H1 (cell line): ENCODE measurements at regions not wholly inside any gene's neighbourhood (a gene's known extent, or its start where the extent isn't known, plus 50 kb on each side); places are given as distances from the start of the nearest gene placed in this dataset.

ENCODE experiments used
- CTCF ChIA-PET: fragments of 300-600 bp; sonication (Branson Sonifier 250); formaldehyde crosslinking; loops from one replicate; lab custom pipeline; 2021; ENCODE audit not compliant: partially characterized antibody; lab: Charles Lee
- POLR2A ChIA-PET: fragments of 300-600 bp; sonication (Branson Sonifier 250); formaldehyde crosslinking; loops from one replicate; lab custom pipeline; 2021; ENCODE audit warnings: inconsistent platforms; ENCODE audit not compliant: partially characterized antibody; lab: Charles Lee
- DNase-seq, 2 experiments: peaks; one replicate each; pipeline versions ENCODE4 v3.0.0 to v3.0.0-alpha.2; 2010 to 2022; ENCODE audit warnings: low spot score in 2 of 2, low read depth in 1 of 2, mixed read lengths in 1 of 2
- FAIRE-seq: peaks from 2 replicates; lab custom pipeline; 2011; peaks lifted over from hg19 to GRCh38; lab: Jason Lieb, UNC
- H2AFZ ChIP-seq: 2 replicates; pipeline ENCODE4 v1.8.1; 2012; ENCODE audit warnings: low read length, inconsistent platforms
- H2AK5ac ChIP-seq: 2 replicates; pipeline ENCODE4 v1.6.1; 2013; ENCODE audit warnings: low read depth, low read length
- H2BK120ac ChIP-seq: replicated peaks from 2 replicates; pipeline ENCODE3; 2013; ENCODE audit warnings: low read depth, low read length, inconsistent platforms
- H2BK12ac ChIP-seq: 2 replicates; pipeline ENCODE4 v1.6.1; 2013; ENCODE audit warnings: low read depth, low read length
- H2BK15ac ChIP-seq: 2 replicates; pipeline ENCODE4 v1.6.1; 2013; ENCODE audit warnings: low read length
- H2BK20ac ChIP-seq: 2 replicates; pipeline ENCODE4 v1.6.1; 2013; ENCODE audit warnings: low read length
- H2BK5ac ChIP-seq: 2 replicates; pipeline ENCODE4 v1.6.1; 2013; ENCODE audit warnings: low read depth, low read length
- H3K14ac ChIP-seq: 2 replicates; pipeline ENCODE4 v1.6.1; 2013; ENCODE audit warnings: inconsistent platforms; ENCODE audit not compliant: insufficient read length
- H3K18ac ChIP-seq: 2 replicates; pipeline ENCODE4 v1.6.1; 2013; ENCODE audit warnings: low read length; ENCODE audit errors: extremely low read depth
- H3K23ac ChIP-seq: 2 replicates; pipeline ENCODE4 v1.6.1; 2013; ENCODE audit warnings: inconsistent platforms; ENCODE audit not compliant: insufficient read length
- H3K23me2 ChIP-seq: 2 replicates; pipeline ENCODE4 v1.6.1; 2013; ENCODE audit warnings: low read depth, low read length
- H3K27ac ChIP-seq: 2 replicates; pipeline ENCODE4 v1.6.1; 2011; ENCODE audit warnings: low read depth, low read length, inconsistent platforms
- H3K27me3 ChIP-seq, 4 experiments: replicated peaks in 1 of 4; 1 replicate in 1 of 4; 2 replicates in 3 of 4; pipeline versions ENCODE4 v1.6.1 to v1.8.1; 2011 to 2013; ENCODE audit warnings: low read length in 3 of 4, mild to moderate bottlenecking in 3 of 4, inconsistent platforms in 2 of 4, mixed read lengths in 2 of 4, moderate library complexity in 1 of 4; ENCODE audit not compliant: control insufficient read depth in 3 of 4, insufficient read depth in 3 of 4; ENCODE audit errors: extremely low read depth in 1 of 4
- H3K36me3 ChIP-seq, 4 experiments: 2 replicates each; pipeline versions ENCODE4 v1.6.1 to v1.8.1; 2011 to 2013; ENCODE audit warnings: mild to moderate bottlenecking in 4 of 4, low read length in 3 of 4, moderate library complexity in 2 of 4, control low read depth in 1 of 4, inconsistent platforms in 1 of 4; ENCODE audit not compliant: insufficient read depth in 4 of 4, control insufficient read depth in 2 of 4
- H3K4ac ChIP-seq: replicated peaks from 2 replicates; pipeline ENCODE3; 2013; ENCODE audit warnings: low read length, low read depth, mixed read lengths, inconsistent platforms; ENCODE audit not compliant: insufficient read length
- H3K4me1 ChIP-seq, 4 experiments: replicated peaks in 1 of 4; 1 replicate in 1 of 4; 2 replicates in 3 of 4; pipeline versions ENCODE4 v1.6.1 to v1.8.1; 2011 to 2013; ENCODE audit warnings: low read length in 3 of 4, inconsistent platforms in 2 of 4, mixed read lengths in 1 of 4; ENCODE audit not compliant: insufficient read depth in 4 of 4, control insufficient read depth in 3 of 4
- H3K4me2 ChIP-seq, 2 experiments: 2 replicates each; pipeline versions ENCODE4 v1.6.1 to v1.8.1; 2011 to 2013; ENCODE audit warnings: low read depth in 2 of 2, low read length in 2 of 2, control low read depth in 1 of 2, inconsistent platforms in 1 of 2, mild to moderate bottlenecking in 1 of 2; ENCODE audit not compliant: insufficient read depth in 1 of 2
- H3K4me3 ChIP-seq, 4 experiments: fragments of 200-600, 300-600 bp in 1 of 4; sonication (generic), shearing (Covaris generic), sonication (Bioruptor Twin) in 1 of 4; 2 replicates each; pipeline versions ENCODE4 v1.5.1 to v1.8.1; 2011 to 2016; ENCODE audit warnings: low read length in 4 of 4, low read depth in 3 of 4, control low read depth in 2 of 4, inconsistent platforms in 2 of 4, mild to moderate bottlenecking in 2 of 4, mixed read lengths in 1 of 4, moderate library complexity in 1 of 4; ENCODE audit not compliant: insufficient read depth in 2 of 4; ENCODE audit errors: extremely low read depth in 1 of 4
- H3K56ac ChIP-seq: replicated peaks from 2 replicates; pipeline ENCODE3; 2013; ENCODE audit warnings: low read depth, mild to moderate bottlenecking, mixed read lengths, low read length, inconsistent platforms; ENCODE audit not compliant: insufficient read length
- H3K79me1 ChIP-seq: 2 replicates; pipeline ENCODE4 v1.6.1; 2013; ENCODE audit warnings: low read depth, low read length, control low read depth
- H3K79me2 ChIP-seq, 2 experiments: 2 replicates each; pipeline versions ENCODE4 v1.6.1 to v1.8.1; 2012 to 2013; ENCODE audit warnings: low read length in 2 of 2, mild to moderate bottlenecking in 2 of 2, inconsistent platforms in 1 of 2; ENCODE audit not compliant: insufficient read depth in 2 of 2, control insufficient read depth in 1 of 2
- H3K9ac ChIP-seq, 4 experiments: replicated peaks in 1 of 4; 1 replicate in 1 of 4; 2 replicates in 3 of 4; pipeline versions ENCODE4 v1.6.1 to v1.8.1; 2011 to 2013; ENCODE audit warnings: low read depth in 3 of 4, low read length in 3 of 4, control low read depth in 2 of 4, mild to moderate bottlenecking in 2 of 4, moderate library complexity in 2 of 4, inconsistent platforms in 1 of 4; ENCODE audit errors: extremely low read depth in 1 of 4
- H3K9me3 ChIP-seq, 2 experiments: 2 replicates each; pipeline versions ENCODE4 v1.6.1 to v1.8.1; 2012 to 2013; ENCODE audit warnings: mild to moderate bottlenecking in 2 of 2, moderate library complexity in 2 of 2, control low read depth in 1 of 2, inconsistent platforms in 1 of 2, low read depth in 1 of 2, low read length in 1 of 2, mixed read lengths in 1 of 2; ENCODE audit not compliant: insufficient read depth in 2 of 2
- H4K20me1 ChIP-seq, 2 experiments: replicated peaks in 1 of 2; 2 replicates each; pipeline versions ENCODE3 to v1.8.1; 2011 to 2013; ENCODE audit warnings: inconsistent platforms in 2 of 2, low read length in 2 of 2, mild to moderate bottlenecking in 1 of 2; ENCODE audit not compliant: insufficient read depth in 2 of 2, control insufficient read depth in 1 of 2
- H4K5ac ChIP-seq: 2 replicates; pipeline ENCODE4 v1.6.1; 2013; ENCODE audit warnings: low read length, low read depth, mixed read lengths, inconsistent platforms; ENCODE audit not compliant: insufficient read length
- H4K8ac ChIP-seq: 2 replicates; pipeline ENCODE4 v1.8.0; 2013; ENCODE audit warnings: mild to moderate bottlenecking, moderate library complexity, low read length, inconsistent platforms; ENCODE audit not compliant: insufficient read depth; ENCODE audit errors: extremely low read depth
- H4K91ac ChIP-seq: replicated peaks from 2 replicates; pipeline ENCODE3; 2013; ENCODE audit warnings: low read length, mixed read lengths, inconsistent platforms; ENCODE audit not compliant: insufficient read length
- EGR1 ChIP-seq: IDR thresholded peaks from 2 replicates; pipeline ENCODE4 v1.6.1; 2011; ENCODE audit warnings: low read depth, low read length, borderline replicate concordance
- WGBS, 2 experiments: shearing (Covaris generic) in 1 of 2; methylation state at CpG; one replicate each; pipeline versions ENCODE4 v1.1.6 to v1.1.7; 2013 to 2015; ENCODE audit warnings: low lambda C conversion rate in 2 of 2, mixed read lengths in 2 of 2, inconsistent platforms in 1 of 2, low coverage in 1 of 2, missing lambda C conversion rate in 1 of 2; ENCODE audit not compliant: insufficient replicate concordance in 2 of 2, insufficient coverage in 1 of 2, insufficient read length in 1 of 2; ENCODE audit errors: extremely low coverage in 1 of 2, missing lambda C conversion rate in 1 of 2; 5-methylcytosine and 5-hydroxymethylcytosine counted together

DNA sequence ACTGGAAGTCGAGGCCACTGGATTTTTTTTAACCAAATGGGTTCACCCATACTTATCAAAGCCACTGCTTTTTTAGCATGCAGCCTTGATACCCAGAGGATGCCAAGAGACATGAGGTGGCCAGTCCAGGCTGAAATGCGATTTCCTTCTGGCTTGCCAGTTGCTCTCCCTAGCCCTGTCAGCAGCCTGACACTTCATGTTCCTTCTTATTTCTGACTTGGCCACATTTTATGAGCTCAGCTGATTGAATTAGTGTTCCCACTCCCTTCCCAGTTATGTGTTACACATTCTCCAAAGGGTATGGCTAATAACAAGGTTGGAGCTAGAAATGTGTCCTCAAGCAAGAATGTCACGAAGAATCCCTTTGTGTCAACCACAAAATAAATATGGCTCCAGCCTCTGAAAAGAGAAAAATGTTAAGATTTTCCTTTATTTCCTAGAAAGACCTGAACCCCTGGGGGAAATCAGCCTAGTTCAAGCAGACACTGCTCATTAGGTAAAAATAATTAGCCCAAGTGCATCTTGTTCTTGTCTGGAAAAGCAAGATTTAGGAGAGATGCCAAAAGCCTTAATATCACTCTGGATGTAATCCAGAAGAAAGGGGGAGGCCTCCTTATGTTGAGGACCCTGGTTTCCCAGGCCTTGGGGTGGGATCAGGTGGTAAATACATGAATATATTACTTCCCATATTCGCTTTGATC is 121.7 kb upstream of the TACR1 start:
- Histone ChIP-seq H2AK5ac (no peak overlapping the region), H3K4me1 (peaks cover 0 to 8% (median 4%) of the 10 kb centered on the region in 4 experiments; a peak in 5 of 7 replicates), H3K4ac (no peak overlapping the region), H3K36me3 (no peaks in the 10 kb centered on the region), H3K23ac (no peak overlapping the region), H2BK5ac (no peak overlapping the region), H3K9me3 (no peaks in the 10 kb centered on the region), H3K27ac (no peak overlapping the region), H3K79me2 (no peaks in the 10 kb centered on the region), H4K20me1 (no peaks in the 10 kb centered on the region), H3K56ac (no peak overlapping the region), H3K9ac (no peak overlapping the region), H3K18ac (no peak overlapping the region), H3K23me2 (no peaks in the 10 kb centered on the region), H3K4me2 (no peak overlapping the region), H3K27me3 (no peaks in the 10 kb centered on the region; a peak in 1 of 7 replicates), H4K91ac (no peak overlapping the region), H3K79me1 (no peaks in the 10 kb centered on the region), H4K8ac (no peak overlapping the region), H3K4me3 (no peak overlapping the region), H2BK15ac (no peak overlapping the region), H2BK20ac (no peak overlapping the region), H2AFZ (no peak overlapping the region), H2BK12ac (no peak overlapping the region; the same call in 1 of the 2 replicates), H2BK120ac (no peak overlapping the region), H3K14ac (no peak overlapping the region), H4K5ac (no peak overlapping the region)
- POLR2A ChIA-PET, result no interaction called here
- no peak for TF ChIP-seq EGR1
- no peak for DNase-seq
- CTCF ChIA-PET, result interaction anchor here (1.4 kb wide), 1 partner anchor 8 kb away, joined by 3 read pairs; no protein-coding TSS in a partner anchor
- FAIRE-seq, result no peak
- WGBS, 2 experiments, result 97% methylated on average over 4 of the region's 4 CpGs; no CpG with 5 or more reads in 1 of the 2 experiments
